HCT116 (cell line): ENCODE measurements at regions not wholly inside any gene's neighbourhood (a gene's known extent, or its start where the extent isn't known, plus 50 kb on each side); places are given as distances from the start of the nearest gene placed in this dataset.

Experiments
- POLR2A ChIP-seq: IDR thresholded peaks from 2 replicates; pipeline ENCODE4 v1.7.0; 2011; ENCODE audit warnings: borderline replicate concordance; ENCODE audit not compliant: insufficient read depth, insufficient read length; ENCODE audit errors: extremely low read depth
- TF ChIP-seq, protein P1 (sequence below), 3 experiments: fragments of 200-600 bp in 1 of 3; sonication (generic) in 1 of 3; IDR thresholded peaks in 2 of 3; conservative IDR thresholded peaks in 1 of 3; 2 replicates each; pipeline ENCODE4 v1.5.1; 2012 to 2017; ENCODE audit warnings: low read depth in 2 of 3, low read length in 2 of 3, antibody characterized with exemption in 1 of 3, borderline replicate concordance in 1 of 3, control low read depth in 1 of 3, mild to moderate bottlenecking in 1 of 3, mixed read lengths in 1 of 3, mixed run types in 1 of 3, moderate library complexity in 1 of 3; ENCODE audit not compliant: insufficient read depth in 1 of 3

DNA sequence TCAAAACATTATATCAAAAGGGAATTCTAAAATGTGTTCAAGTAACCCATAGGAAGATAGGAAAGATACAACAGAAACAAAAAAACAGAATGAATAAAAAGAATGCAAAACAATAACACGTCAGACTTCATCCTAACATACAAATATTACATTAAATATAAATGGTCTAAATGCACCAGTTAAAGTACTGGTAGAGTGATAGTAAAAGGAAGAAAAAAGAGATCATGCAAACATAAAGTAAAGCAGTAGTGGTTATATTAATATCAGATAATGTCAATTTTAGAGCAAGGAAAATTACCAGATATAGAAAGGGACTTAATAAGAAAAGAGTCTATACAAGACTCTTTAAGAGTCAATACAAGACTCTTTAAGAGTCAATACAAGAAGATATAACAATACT lies 755.7 kb downstream of the MCTP2 start:
- TF ChIP-seq POLR2A: no peak
- TF ChIP-seq, protein P1, sequence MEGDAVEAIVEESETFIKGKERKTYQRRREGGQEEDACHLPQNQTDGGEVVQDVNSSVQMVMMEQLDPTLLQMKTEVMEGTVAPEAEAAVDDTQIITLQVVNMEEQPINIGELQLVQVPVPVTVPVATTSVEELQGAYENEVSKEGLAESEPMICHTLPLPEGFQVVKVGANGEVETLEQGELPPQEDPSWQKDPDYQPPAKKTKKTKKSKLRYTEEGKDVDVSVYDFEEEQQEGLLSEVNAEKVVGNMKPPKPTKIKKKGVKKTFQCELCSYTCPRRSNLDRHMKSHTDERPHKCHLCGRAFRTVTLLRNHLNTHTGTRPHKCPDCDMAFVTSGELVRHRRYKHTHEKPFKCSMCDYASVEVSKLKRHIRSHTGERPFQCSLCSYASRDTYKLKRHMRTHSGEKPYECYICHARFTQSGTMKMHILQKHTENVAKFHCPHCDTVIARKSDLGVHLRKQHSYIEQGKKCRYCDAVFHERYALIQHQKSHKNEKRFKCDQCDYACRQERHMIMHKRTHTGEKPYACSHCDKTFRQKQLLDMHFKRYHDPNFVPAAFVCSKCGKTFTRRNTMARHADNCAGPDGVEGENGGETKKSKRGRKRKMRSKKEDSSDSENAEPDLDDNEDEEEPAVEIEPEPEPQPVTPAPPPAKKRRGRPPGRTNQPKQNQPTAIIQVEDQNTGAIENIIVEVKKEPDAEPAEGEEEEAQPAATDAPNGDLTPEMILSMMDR (IDR thresholded peaks at IDR 0.05 in 2 of 3, conservative IDR thresholded peaks at IDR 0.05 in 1 of 3; ENCODE audit: borderline replicate concordance in 1 of 3, insufficient read depth in 1 of 3, low read depth in 2 of 3, low read length in 2 of 3): no peak
